ENCODE measurements at regions not wholly inside any gene's neighbourhood (a gene's known extent, or its start where the extent isn't known, plus 50 kb on each side); places are given as distances from the start of the nearest gene placed in this dataset.

DNA sequence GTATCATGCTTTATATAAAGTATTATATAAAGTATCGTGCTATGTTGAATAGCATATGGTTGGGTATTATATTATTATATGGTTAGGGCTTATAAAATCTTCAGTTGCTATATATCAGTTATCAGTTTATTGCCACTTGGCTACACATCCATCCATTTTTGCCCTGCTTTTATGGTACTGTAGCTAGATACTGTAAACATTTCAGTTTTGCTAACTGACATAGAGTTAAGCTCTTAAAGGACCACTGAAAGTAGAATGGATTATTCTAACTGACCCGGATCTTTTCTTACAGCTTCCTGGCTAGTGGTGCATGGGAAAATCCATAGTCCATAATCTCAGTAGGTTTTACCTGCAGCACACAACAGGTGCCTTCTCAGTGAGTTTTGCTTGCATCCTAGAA lies 405.3 kb upstream of the LUZP2 start:
- TF ChIP-seq, protein P1, sequence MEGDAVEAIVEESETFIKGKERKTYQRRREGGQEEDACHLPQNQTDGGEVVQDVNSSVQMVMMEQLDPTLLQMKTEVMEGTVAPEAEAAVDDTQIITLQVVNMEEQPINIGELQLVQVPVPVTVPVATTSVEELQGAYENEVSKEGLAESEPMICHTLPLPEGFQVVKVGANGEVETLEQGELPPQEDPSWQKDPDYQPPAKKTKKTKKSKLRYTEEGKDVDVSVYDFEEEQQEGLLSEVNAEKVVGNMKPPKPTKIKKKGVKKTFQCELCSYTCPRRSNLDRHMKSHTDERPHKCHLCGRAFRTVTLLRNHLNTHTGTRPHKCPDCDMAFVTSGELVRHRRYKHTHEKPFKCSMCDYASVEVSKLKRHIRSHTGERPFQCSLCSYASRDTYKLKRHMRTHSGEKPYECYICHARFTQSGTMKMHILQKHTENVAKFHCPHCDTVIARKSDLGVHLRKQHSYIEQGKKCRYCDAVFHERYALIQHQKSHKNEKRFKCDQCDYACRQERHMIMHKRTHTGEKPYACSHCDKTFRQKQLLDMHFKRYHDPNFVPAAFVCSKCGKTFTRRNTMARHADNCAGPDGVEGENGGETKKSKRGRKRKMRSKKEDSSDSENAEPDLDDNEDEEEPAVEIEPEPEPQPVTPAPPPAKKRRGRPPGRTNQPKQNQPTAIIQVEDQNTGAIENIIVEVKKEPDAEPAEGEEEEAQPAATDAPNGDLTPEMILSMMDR (conservative IDR thresholded peaks at IDR 0.05 in 1 of 2, IDR thresholded peaks at IDR 0.05 in 1 of 2; ENCODE audit: low read depth in 1 of 2, low read length in 2 of 2), result no peak
- TF ChIP-seq EZH2 (IDR thresholded peaks at IDR 0.05; ENCODE audit: low read length, missing control alignments), result no peak
